Mucosa of stomach (tissue), 1 donor: ENCODE measurements at regions not wholly inside any gene's neighbourhood (a gene's known extent, or its start where the extent isn't known, plus 50 kb on each side); places are given as distances from the start of the nearest gene placed in this dataset.

ENCODE experiments used
- H3K27me3 ChIP-seq: one replicate; pipeline ENCODE4 v1.7.0; 2013; ENCODE audit warnings: mild to moderate bottlenecking, low read length; ENCODE audit not compliant: control insufficient read depth, insufficient read depth
- H3K36me3 ChIP-seq: one replicate; pipeline ENCODE4 v1.7.0; 2013; ENCODE audit warnings: low read length; ENCODE audit not compliant: control insufficient read depth, insufficient read depth
- H3K4me1 ChIP-seq: one replicate; pipeline ENCODE4 v1.7.0; 2013; ENCODE audit warnings: mild to moderate bottlenecking, low read length; ENCODE audit not compliant: control insufficient read depth, insufficient read depth
- H3K4me3 ChIP-seq: one replicate; pipeline ENCODE4 v1.7.0; 2013; ENCODE audit warnings: low read length
- H3K9ac ChIP-seq: one replicate; pipeline ENCODE4 v1.7.0; 2013; ENCODE audit warnings: mild to moderate bottlenecking, low read length, moderate library complexity
- H3K9me3 ChIP-seq: one replicate; pipeline ENCODE4 v1.7.0; 2013; ENCODE audit warnings: mild to moderate bottlenecking, low read length, moderate library complexity; ENCODE audit not compliant: control insufficient read depth
- donor health status: Pancreatic carcinoma.

GRCh38 chr12:127628645-127629044, 638.3 kb upstream of the TMEM132C start:
- H3K4me1 ChIP-seq = peaks cover 3% of the 10 kb centered on the region
- H3K9ac ChIP-seq = no peak overlapping the region

DNA sequence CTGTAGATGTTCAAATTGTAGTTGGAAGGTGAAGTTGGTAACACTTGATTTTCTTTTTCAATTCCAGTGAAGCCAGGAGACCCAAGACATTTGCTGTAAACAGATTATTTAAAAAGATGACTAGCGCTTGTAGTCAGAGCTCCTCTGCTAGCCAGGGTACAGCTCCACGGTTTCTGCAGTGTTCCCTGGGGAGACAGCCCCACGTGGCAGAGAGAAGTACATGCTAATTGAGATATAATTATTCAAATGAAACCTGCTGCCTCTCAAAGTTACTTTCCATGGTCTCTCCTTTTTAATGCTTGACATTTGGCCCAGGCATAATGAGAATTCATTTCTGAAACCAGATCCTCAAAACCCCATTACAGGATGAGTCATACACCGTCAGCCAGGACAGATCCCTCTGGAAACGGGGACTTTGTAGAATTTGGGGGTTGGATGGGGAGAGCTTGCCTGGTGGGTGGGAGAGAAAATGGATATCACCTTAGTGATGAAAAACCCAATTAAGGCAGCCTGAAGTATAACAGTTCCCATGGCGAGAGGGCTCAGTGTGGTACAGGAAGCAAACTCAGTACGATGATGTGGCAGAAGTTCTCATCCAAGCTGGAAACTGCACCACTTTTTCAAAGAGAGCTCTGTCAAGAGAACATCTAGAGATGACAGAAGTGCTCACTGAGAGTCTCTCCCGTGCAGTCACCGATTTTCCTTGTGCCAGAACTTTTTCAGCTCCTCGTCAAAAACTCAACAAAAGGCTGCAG, 637.7 kb upstream of the TMEM132C start:
- Histone ChIP-seq H3K36me3 (no peaks in the 10 kb centered on the region), H3K4me3 (no peak overlapping the region)

More at GRCh38 chr12:127628645-127629044, 638.3 kb upstream of the TMEM132C start:
- Histone ChIP-seq H3K9me3 (no peaks in the 10 kb centered on the region), H3K4me3 (no peak overlapping the region), H3K36me3 (no peaks in the 10 kb centered on the region), H3K27me3 (no peaks in the 10 kb centered on the region)

DNA sequence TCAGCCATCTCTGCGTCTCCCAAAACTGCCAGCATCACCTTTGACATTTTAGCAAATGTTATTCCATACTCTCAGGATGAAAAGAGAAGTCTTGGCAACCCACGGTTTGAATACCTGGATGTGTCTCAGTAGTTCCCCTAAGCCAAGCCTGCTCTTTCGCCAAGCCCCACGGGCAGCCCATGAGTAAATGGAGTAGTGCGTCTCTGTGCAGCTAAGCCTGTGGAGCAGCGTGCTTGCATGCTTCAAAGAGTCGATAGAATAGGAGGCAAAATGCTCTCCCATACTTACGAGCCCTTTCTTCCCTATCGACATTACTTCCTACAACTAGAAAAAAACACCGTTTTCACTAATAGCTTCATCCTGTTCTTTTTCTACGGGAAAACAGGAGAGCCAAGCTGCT, 634.5 kb upstream of the TMEM132C start:
- Histone ChIP-seq H3K9me3 (no peaks in the 10 kb centered on the region), H3K4me3 (no peak overlapping the region), H3K27me3 (no peaks in the 10 kb centered on the region), H3K9ac (no peak overlapping the region), H3K4me1 (no peaks in the 10 kb centered on the region), H3K36me3 (no peaks in the 10 kb centered on the region)

More for the DNA sequence above, 637.7 kb upstream of the TMEM132C start:
- Histone ChIP-seq H3K4me1 (no peaks in the 10 kb centered on the region), H3K9ac (no peak overlapping the region), H3K9me3 (no peaks in the 10 kb centered on the region), H3K27me3 (no peaks in the 10 kb centered on the region)

GRCh38 chr12:127635838-127636237, 631.1 kb upstream of the TMEM132C start:
- H3K27me3 ChIP-seq = no peaks in the 10 kb centered on the region
- no peaks in the 10 kb centered on the region for H3K9me3 ChIP-seq
- H3K4me1 ChIP-seq = no peaks in the 10 kb centered on the region

GRCh38 chr12:127636882-127637281, 630.1 kb upstream of the TMEM132C start:
- no peaks in the 10 kb centered on the region for H3K36me3 ChIP-seq
- H3K4me3 ChIP-seq = no peak overlapping the region
- no peaks in the 10 kb centered on the region for H3K4me1 ChIP-seq
- no peaks in the 10 kb centered on the region for H3K27me3 ChIP-seq
- no peak overlapping the region for H3K9ac ChIP-seq
- H3K9me3 ChIP-seq = no peaks in the 10 kb centered on the region

More at GRCh38 chr12:127635838-127636237, 631.1 kb upstream of the TMEM132C start:
- no peak overlapping the region for H3K9ac ChIP-seq
- H3K4me3 ChIP-seq = no peak overlapping the region
- H3K36me3 ChIP-seq = no peaks in the 10 kb centered on the region

DNA sequence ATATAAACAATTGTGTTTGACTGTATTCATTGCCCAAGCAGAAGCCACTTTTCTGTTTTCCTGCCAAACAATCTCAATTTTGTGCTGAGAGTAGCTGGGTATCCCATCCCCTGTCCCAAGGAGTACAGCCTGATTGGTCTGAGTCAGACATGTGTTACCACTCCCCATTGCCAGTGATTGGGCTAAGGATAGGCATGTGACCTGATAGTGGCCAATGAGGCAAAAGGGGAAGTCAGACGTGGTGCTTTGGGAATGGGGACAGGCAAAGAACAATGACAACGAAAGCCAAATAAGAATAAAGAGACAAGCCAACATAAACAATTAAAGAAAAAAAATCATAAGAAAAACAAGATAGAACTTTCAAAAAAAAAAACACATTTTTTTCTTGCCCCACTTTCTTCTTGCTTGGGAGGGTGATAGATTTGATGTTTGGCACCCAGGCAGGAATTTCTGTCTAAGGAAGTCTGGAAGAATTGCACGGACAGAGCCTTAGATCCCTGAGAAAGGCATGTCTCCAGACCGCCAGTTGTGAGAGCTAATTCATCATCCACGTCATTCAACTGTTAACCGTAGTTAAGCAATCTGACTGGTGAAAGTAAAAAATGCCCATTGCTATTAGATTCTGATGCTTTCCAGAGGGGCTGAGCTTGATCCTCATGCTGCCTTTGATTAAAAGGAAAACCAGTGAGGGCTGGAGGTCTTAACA, 626.6 kb upstream of the TMEM132C start:
- no peak overlapping the region for H3K4me3 ChIP-seq
- H3K36me3 ChIP-seq = no peaks in the 10 kb centered on the region
- H3K4me1 ChIP-seq = no peaks in the 10 kb centered on the region
- H3K9me3 ChIP-seq = no peaks in the 10 kb centered on the region
- no peak overlapping the region for H3K9ac ChIP-seq
- H3K27me3 ChIP-seq = no peaks in the 10 kb centered on the region

- no peaks in the 10 kb centered on the region for H3K4me1 ChIP-seq
- H3K27me3 ChIP-seq = no peaks in the 10 kb centered on the region
- no peak overlapping the region for H3K4me3 ChIP-seq
- H3K36me3 ChIP-seq = no peaks in the 10 kb centered on the region
- H3K9ac ChIP-seq = no peak overlapping the region
- H3K9me3 ChIP-seq = no peaks in the 10 kb centered on the region
Observed at GRCh38 chr12:127642208-127642607, 624.8 kb upstream of the TMEM132C start.

- H3K9me3 ChIP-seq = no peaks in the 10 kb centered on the region
- no peak overlapping the region for H3K9ac ChIP-seq
- H3K4me3 ChIP-seq = no peak overlapping the region
- no peaks in the 10 kb centered on the region for H3K36me3 ChIP-seq
- no peaks in the 10 kb centered on the region for H3K4me1 ChIP-seq
- no peaks in the 10 kb centered on the region for H3K27me3 ChIP-seq
Observed at GRCh38 chr12:127648321-127648720, 618.6 kb upstream of the TMEM132C start.

GRCh38 chr12:127649961-127650360, 617.0 kb upstream of the TMEM132C start:
- H3K4me1 ChIP-seq = no peaks in the 10 kb centered on the region
- H3K9ac ChIP-seq = no peak overlapping the region
- no peaks in the 10 kb centered on the region for H3K27me3 ChIP-seq
- no peaks in the 10 kb centered on the region for H3K9me3 ChIP-seq
- H3K4me3 ChIP-seq = no peak overlapping the region
- H3K36me3 ChIP-seq = no peaks in the 10 kb centered on the region

GRCh38 chr12:127650626-127651025, 616.3 kb upstream of the TMEM132C start:
- Histone ChIP-seq H3K9me3 (no peaks in the 10 kb centered on the region), H3K27me3 (no peaks in the 10 kb centered on the region), H3K9ac (no peak overlapping the region), H3K4me3 (no peak overlapping the region), H3K4me1 (no peaks in the 10 kb centered on the region), H3K36me3 (no peaks in the 10 kb centered on the region)

DNA sequence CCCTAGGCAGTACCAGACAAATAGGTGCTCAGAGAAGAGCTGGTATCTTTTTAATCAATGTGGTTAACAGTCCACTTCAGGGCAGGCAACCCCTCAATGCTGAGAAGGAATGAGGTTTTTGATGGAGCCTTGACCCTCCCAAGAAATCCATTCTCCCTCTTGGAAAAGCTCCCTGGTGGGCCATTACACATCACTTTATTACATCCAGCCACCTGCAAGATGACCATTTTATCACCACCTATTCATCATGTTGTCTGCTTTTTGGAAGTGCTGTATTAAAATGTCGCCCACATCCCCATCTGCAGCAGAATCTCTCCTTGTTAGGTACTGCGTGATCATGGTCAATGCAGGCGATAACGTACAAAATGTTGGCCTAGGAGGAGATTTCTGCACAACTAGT, 614.7 kb upstream of the TMEM132C start:
- no peak overlapping the region for H3K9ac ChIP-seq
- no peaks in the 10 kb centered on the region for H3K36me3 ChIP-seq
- no peaks in the 10 kb centered on the region for H3K9me3 ChIP-seq
- H3K4me1 ChIP-seq = no peaks in the 10 kb centered on the region
- no peaks in the 10 kb centered on the region for H3K27me3 ChIP-seq
- no peak overlapping the region for H3K4me3 ChIP-seq

GRCh38 chr12:127654383-127654985, 612.5 kb upstream of the TMEM132C start:
- Histone ChIP-seq H3K27me3 (no peaks in the 10 kb centered on the region), H3K4me3 (no peak overlapping the region), H3K9ac (no peak overlapping the region), H3K4me1 (no peaks in the 10 kb centered on the region), H3K36me3 (no peaks in the 10 kb centered on the region), H3K9me3 (no peaks in the 10 kb centered on the region)
